WTC11 (cell line): ENCODE measurements at regions not wholly inside any gene's neighbourhood (a gene's known extent, or its start where the extent isn't known, plus 50 kb on each side); places are given as distances from the start of the nearest gene placed in this dataset.

Experiments
- ATF6 ChIP-seq: sonication (generic); formaldehyde crosslinking; IDR thresholded peaks from 2 replicates; pipeline ENCODE4 v1.8.1; 2023; ENCODE audit warnings: mild to moderate bottlenecking, missing genetic modification reagents
- CREB1 ChIP-seq: sonication (generic); formaldehyde crosslinking; IDR thresholded peaks from 2 replicates; pipeline ENCODE4 v1.8.0; 2023; ENCODE audit warnings: mild to moderate bottlenecking, missing genetic modification reagents
- CTCF ChIP-seq: fragments of 200-600 bp; IDR thresholded peaks from 2 replicates; pipeline ENCODE4 v1.8.0; 2022; ENCODE audit warnings: antibody characterized with exemption
- FOXP4 ChIP-seq: sonication (generic); formaldehyde crosslinking; IDR thresholded peaks from 2 replicates; pipeline ENCODE4 v1.8.0; 2022; ENCODE audit warnings: mild to moderate bottlenecking, missing genetic modification reagents
- STAT6 ChIP-seq: sonication (generic); formaldehyde crosslinking; conservative IDR thresholded peaks from 2 replicates; pipeline ENCODE4 v1.8.1; 2023; ENCODE audit warnings: mild to moderate bottlenecking, low read depth, missing genetic modification reagents, moderate library complexity
- USF2 ChIP-seq: sonication (generic); formaldehyde crosslinking; IDR thresholded peaks from 2 replicates; pipeline ENCODE4 v1.8.1; 2023; ENCODE audit warnings: mild to moderate bottlenecking, missing genetic modification reagents, moderate library complexity
- ZNF263 ChIP-seq: sonication (generic); formaldehyde crosslinking; IDR thresholded peaks from 2 replicates; pipeline ENCODE4 v1.8.1; 2022; ENCODE audit warnings: low read depth, mild to moderate bottlenecking, moderate library complexity, missing genetic modification reagents

GRCh38 chr13:38086013-38086412 is 216.4 kb upstream of the TRPC4 start:
- TF ChIP-seq CTCF = no peak
- no peak for TF ChIP-seq ZNF263 (CRISPR knock-in tag)
- TF ChIP-seq USF2 (CRISPR knock-in tag) = no peak
- TF ChIP-seq ATF6 = no peak
- TF ChIP-seq STAT6 (CRISPR knock-in tag) = no peak
- TF ChIP-seq FOXP4 (CRISPR knock-in tag) = no peak
- no peak for TF ChIP-seq CREB1 (CRISPR knock-in tag)
